Tibial nerve (tissue), 4 donors: ENCODE measurements at regions not wholly inside any gene's neighbourhood (a gene's known extent, or its start where the extent isn't known, plus 50 kb on each side); places are given as distances from the start of the nearest gene placed in this dataset.

Source experiments
- EP300 ChIP-seq, 2 donors: sonication (generic); formaldehyde crosslinking; IDR thresholded peaks; one replicate each; pipeline ENCODE4 v1.6.1; 2017; ENCODE audit warnings: antibody characterized with exemption in 2 of 2, mild to moderate bottlenecking in 1 of 2
- POLR2A ChIP-seq, 2 donors: fragments of 450-650 bp; IDR thresholded peaks; one replicate each; pipeline ENCODE4 v1.6.1; 2017; ENCODE audit warnings: antibody characterized with exemption in 2 of 2, mild to moderate bottlenecking in 2 of 2, moderate library complexity in 2 of 2
- TF ChIP-seq, protein P1 (sequence below), 5 experiments: fragments of 200-600 bp in 3 of 5; fragments of 450-650 bp in 2 of 5; sonication (generic) in 3 of 5; IDR thresholded peaks; one replicate each; pipeline ENCODE4 v1.5.1; 2016 to 2019; ENCODE audit warnings: antibody characterized with exemption in 5 of 5, mild to moderate bottlenecking in 3 of 5, moderate library complexity in 2 of 5

DNA sequence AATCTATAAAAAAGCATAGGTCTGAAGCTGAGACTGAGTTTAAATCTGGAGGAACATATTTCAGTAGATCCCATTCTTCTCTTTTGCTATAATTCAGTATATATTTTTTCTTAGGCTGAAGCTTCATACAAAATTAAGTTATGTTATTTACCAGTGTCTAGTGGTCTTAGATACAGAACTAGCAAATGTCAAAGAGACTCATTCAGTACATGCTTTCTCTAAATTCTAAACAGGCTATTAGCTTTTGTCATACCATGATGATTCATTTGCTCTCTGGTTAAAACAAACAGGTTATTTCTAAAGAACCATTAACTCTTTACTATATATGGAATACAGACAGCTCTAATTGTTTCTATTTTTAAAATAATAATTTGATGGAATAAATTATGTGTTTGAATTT lies 1170.2 kb upstream of the PRMT6 start:
- TF ChIP-seq, protein P1, sequence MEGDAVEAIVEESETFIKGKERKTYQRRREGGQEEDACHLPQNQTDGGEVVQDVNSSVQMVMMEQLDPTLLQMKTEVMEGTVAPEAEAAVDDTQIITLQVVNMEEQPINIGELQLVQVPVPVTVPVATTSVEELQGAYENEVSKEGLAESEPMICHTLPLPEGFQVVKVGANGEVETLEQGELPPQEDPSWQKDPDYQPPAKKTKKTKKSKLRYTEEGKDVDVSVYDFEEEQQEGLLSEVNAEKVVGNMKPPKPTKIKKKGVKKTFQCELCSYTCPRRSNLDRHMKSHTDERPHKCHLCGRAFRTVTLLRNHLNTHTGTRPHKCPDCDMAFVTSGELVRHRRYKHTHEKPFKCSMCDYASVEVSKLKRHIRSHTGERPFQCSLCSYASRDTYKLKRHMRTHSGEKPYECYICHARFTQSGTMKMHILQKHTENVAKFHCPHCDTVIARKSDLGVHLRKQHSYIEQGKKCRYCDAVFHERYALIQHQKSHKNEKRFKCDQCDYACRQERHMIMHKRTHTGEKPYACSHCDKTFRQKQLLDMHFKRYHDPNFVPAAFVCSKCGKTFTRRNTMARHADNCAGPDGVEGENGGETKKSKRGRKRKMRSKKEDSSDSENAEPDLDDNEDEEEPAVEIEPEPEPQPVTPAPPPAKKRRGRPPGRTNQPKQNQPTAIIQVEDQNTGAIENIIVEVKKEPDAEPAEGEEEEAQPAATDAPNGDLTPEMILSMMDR (IDR thresholded peaks at IDR 0.05) = no peak
- TF ChIP-seq EP300 (IDR thresholded peaks at IDR 0.05) (no peak), POLR2A (IDR thresholded peaks at IDR 0.05) (no peak)
